Upper lobe of left lung (tissue), 4 donors: ENCODE measurements at regions not wholly inside any gene's neighbourhood (a gene's known extent, or its start where the extent isn't known, plus 50 kb on each side); places are given as distances from the start of the nearest gene placed in this dataset.

Experiments used
- EP300 ChIP-seq, 4 donors: sonication (generic); formaldehyde crosslinking; IDR thresholded peaks; one replicate each; pipeline ENCODE4 v1.5.1; 2017; ENCODE audit warnings: antibody characterized with exemption in 4 of 4, control low read depth in 2 of 4
- POLR2A ChIP-seq, 4 donors: fragments of 450-650 bp; IDR thresholded peaks; one replicate each; pipeline ENCODE4 v1.5.1; 2016 to 2017; ENCODE audit warnings: antibody characterized with exemption in 4 of 4, mild to moderate bottlenecking in 2 of 4
- TF ChIP-seq, protein P1 (sequence below), 6 experiments: fragments of 450-650 bp in 4 of 6; fragments of 200-600 bp in 2 of 6; sonication (generic) in 2 of 6; IDR thresholded peaks; one replicate each; pipeline ENCODE4 v1.5.1; 2016 to 2019; ENCODE audit warnings: antibody characterized with exemption in 6 of 6

DNA sequence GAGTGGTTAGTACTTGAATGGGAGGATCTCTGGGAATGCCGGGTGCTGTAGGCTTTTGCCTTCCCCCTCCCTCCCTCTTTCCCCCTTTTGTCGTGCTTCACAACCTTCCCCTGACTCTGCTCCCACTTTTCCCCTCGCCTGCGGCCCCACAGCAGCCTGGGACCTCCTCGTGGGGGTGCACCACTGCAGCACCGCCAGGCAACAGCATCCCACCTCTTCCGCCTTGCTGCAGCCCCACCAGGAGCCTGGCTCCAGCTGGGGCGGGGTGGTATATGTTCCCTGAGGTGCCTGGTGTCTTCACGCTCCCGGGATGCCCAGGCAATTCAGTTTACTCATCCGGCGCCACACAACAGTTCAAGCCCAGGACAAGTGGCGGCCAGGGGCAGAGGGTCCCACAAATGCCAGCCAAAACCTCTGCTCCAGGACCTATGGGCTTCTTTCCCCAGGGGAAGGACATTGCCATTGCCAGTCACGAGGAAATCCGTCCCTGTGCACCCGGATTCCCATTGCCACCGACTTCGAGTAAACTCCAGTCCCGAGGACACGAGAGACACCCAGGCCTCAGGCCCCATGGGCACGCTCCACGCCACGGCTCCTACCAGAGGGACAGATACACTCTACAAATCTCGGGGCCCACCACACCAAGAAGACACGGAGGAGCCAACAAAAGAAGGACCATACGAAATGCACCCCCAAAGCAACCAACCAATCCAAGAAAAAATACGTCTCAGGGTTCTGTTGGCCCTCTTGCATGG is 181.7 kb downstream of the ALG10 start:
- TF ChIP-seq, protein P1, sequence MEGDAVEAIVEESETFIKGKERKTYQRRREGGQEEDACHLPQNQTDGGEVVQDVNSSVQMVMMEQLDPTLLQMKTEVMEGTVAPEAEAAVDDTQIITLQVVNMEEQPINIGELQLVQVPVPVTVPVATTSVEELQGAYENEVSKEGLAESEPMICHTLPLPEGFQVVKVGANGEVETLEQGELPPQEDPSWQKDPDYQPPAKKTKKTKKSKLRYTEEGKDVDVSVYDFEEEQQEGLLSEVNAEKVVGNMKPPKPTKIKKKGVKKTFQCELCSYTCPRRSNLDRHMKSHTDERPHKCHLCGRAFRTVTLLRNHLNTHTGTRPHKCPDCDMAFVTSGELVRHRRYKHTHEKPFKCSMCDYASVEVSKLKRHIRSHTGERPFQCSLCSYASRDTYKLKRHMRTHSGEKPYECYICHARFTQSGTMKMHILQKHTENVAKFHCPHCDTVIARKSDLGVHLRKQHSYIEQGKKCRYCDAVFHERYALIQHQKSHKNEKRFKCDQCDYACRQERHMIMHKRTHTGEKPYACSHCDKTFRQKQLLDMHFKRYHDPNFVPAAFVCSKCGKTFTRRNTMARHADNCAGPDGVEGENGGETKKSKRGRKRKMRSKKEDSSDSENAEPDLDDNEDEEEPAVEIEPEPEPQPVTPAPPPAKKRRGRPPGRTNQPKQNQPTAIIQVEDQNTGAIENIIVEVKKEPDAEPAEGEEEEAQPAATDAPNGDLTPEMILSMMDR (IDR thresholded peaks at IDR 0.05): no peak
- TF ChIP-seq POLR2A (IDR thresholded peaks at IDR 0.05) (no peak), EP300 (IDR thresholded peaks at IDR 0.05) (no peak)
